ENCODE measurements at regions not wholly inside any gene's neighbourhood (a gene's known extent, or its start where the extent isn't known, plus 50 kb on each side); places are given as distances from the start of the nearest gene placed in this dataset.

GRCh38 chr20:57773059-57773815 lies 63.4 kb upstream of the PMEPA1 start:
- TF ChIP-seq CTCF (IDR thresholded peaks at IDR 0.05) (no peak), POLR2A (IDR thresholded peaks at IDR 0.05) (no peak)

Data from tibial nerve (tissue), 3 donors.